Natural killer cell (primary cell): ENCODE measurements at regions not wholly inside any gene's neighbourhood (a gene's known extent, or its start where the extent isn't known, plus 50 kb on each side); places are given as distances from the start of the nearest gene placed in this dataset.

ENCODE experiments used
- ATAC-seq, 3 donors: fragments of 150-1000 bp in 2 of 3; fragments of 200-7000 bp in 1 of 3; cut with Tn5 transposase; 1 replicate in 1 of 3; 2 replicates in 2 of 3; pipeline ENCODE4 v1.10.0; 2021; ENCODE audit warnings: mild to moderate bottlenecking in 2 of 3, moderate library complexity in 2 of 3
- DNase-seq, 2 donors: peaks; one replicate each; pipeline versions ENCODE4 v3.0.0 to v3.0.0-alpha.2; 2013 to 2021; ENCODE audit warnings: mixed read lengths in 1 of 2
- H3K27ac ChIP-seq: one replicate; pipeline ENCODE4 v1.5.1; 2013; ENCODE audit warnings: mild to moderate bottlenecking, low read length
- H3K27me3 ChIP-seq: one replicate; pipeline ENCODE4 v1.6.1; 2013; ENCODE audit warnings: low read length; ENCODE audit not compliant: control insufficient read depth, insufficient read depth
- H3K36me3 ChIP-seq: one replicate; pipeline ENCODE4 v1.6.1; 2013; ENCODE audit warnings: low read length; ENCODE audit not compliant: control insufficient read depth, insufficient read depth
- H3K4me1 ChIP-seq: one replicate; pipeline ENCODE4 v1.6.1; 2013; ENCODE audit warnings: low read length; ENCODE audit not compliant: control insufficient read depth, insufficient read depth
- H3K4me3 ChIP-seq: one replicate; pipeline ENCODE4 v1.5.1; 2013; ENCODE audit warnings: low read length
- H3K9me3 ChIP-seq: one replicate; pipeline ENCODE4 v1.6.1; 2013; ENCODE audit warnings: low read length; ENCODE audit not compliant: control insufficient read depth, insufficient read depth
- H3K27ac Mint-ChIP-seq, 2 donors: one replicate each; pipeline ENCODE4 v1.8.0; 2022; ENCODE audit warnings: mild to moderate bottlenecking in 2 of 2, mixed read lengths in 2 of 2, moderate library complexity in 1 of 2
- H3K27me3 Mint-ChIP-seq, 2 donors: one replicate each; pipeline ENCODE4 v1.8.0; 2022; ENCODE audit warnings: low read depth in 2 of 2, mixed read lengths in 2 of 2
- H3K36me3 Mint-ChIP-seq: one replicate; pipeline ENCODE4 v1.8.0; 2022; ENCODE audit warnings: mixed read lengths
- H3K4me1 Mint-ChIP-seq, 2 donors: one replicate each; pipeline ENCODE4 v1.8.0; 2022; ENCODE audit warnings: mixed read lengths in 2 of 2
- H3K4me3 Mint-ChIP-seq: one replicate; pipeline ENCODE4 v1.8.0; 2022; ENCODE audit warnings: mild to moderate bottlenecking, moderate library complexity, mixed read lengths
- H3K9me3 Mint-ChIP-seq, 2 donors: one replicate each; pipeline ENCODE4 v1.8.0; 2022; ENCODE audit warnings: mixed read lengths in 2 of 2
- CTCF ChIP-seq: fragments of 200-600 bp; IDR thresholded peaks from one replicate; pipeline ENCODE4 v1.8.0; 2022; ENCODE audit warnings: antibody characterized with exemption
- WGBS: methylation state at CpG from one replicate; pipeline ENCODE4 v1.1.7; 2013; ENCODE audit warnings: missing lambda C conversion rate; ENCODE audit not compliant: insufficient coverage; 5-methylcytosine and 5-hydroxymethylcytosine counted together
- intact Hi-C: fragments of 100-400 bp; cut with micrococcal nuclease; formaldehyde crosslinking; loops from one replicate; pipeline ENCODE4 v1.14.2; 2022

DNA sequence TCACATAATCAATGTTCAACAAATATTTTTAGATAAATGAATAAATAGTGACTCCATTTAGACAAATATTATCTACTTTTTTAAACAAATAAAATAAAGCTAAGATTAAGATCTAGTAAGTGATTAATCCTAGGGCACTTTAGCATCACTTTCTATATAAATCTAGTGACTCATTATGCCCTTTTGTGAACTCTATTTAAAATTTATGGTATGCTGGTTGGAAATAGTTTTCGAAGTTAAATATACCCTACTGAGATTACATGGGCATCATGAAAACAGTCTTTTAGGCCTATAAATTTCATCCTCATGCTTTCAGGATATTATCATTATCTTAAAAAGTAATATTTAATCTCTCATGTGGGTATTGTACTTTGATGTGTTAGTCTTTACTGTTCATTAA, 140.4 kb upstream of the UFL1 start:
- H3K36me3 Mint-ChIP-seq, result no peaks in the 10 kb centered on the region
- whole genome bisulfite sequencing, result no CpG with 5 or more reads among the region's 1 CpG
- Histone ChIP-seq H3K27ac (no peak overlapping the region), H3K27me3 (no peaks in the 10 kb centered on the region), H3K9me3 (no peaks in the 10 kb centered on the region), H3K4me1 (no peaks in the 10 kb centered on the region), H3K36me3 (no peaks in the 10 kb centered on the region), H3K4me3 (no peak overlapping the region)
- peaks cover 0 to 3% of the 10 kb centered on the region in 2 donors for H3K9me3 Mint-ChIP-seq
- no peak overlapping the region for H3K4me3 Mint-ChIP-seq
- DNase-seq, result no peak
- intact Hi-C loops, result no loop called here
- no peak for TF ChIP-seq CTCF
- no peak overlapping the region for H3K27ac Mint-ChIP-seq
- ATAC-seq, result no peak
- no peaks in the 10 kb centered on the region for H3K27me3 Mint-ChIP-seq
- no peaks in the 10 kb centered on the region for H3K4me1 Mint-ChIP-seq

- Histone ChIP-seq H3K27me3 (no peaks in the 10 kb centered on the region), H3K9me3 (no peaks in the 10 kb centered on the region), H3K4me3 (no peak overlapping the region), H3K27ac (no peak overlapping the region), H3K36me3 (no peaks in the 10 kb centered on the region), H3K4me1 (no peaks in the 10 kb centered on the region)
- Mint-ChIP-seq H3K36me3 (no peaks in the 10 kb centered on the region), H3K27ac (no peak overlapping the region), H3K4me1 (peaks cover 0 to 5% of the 10 kb centered on the region in 2 donors), H3K4me3 (no peak overlapping the region), H3K9me3 (no peaks in the 10 kb centered on the region), H3K27me3 (peaks cover 0 to 3% of the 10 kb centered on the region in 2 donors)
- peak in 1 of 2 donors; percentile 14 for DNase-seq
- WGBS, result 10% methylated on average over 8 of the region's 9 CpGs
- TF ChIP-seq CTCF, result no peak
- no peak for ATAC-seq
- intact Hi-C loops, result no loop called here
Observed at GRCh38 chr6:96391776-96392360, 129.7 kb upstream of the UFL1 start.

GRCh38 chr6:96394727-96395126, 126.9 kb upstream of the UFL1 start:
- H3K9me3 ChIP-seq, result no peaks in the 10 kb centered on the region
- H3K27me3 Mint-ChIP-seq, result peaks cover 0 to 3% of the 10 kb centered on the region in 2 donors
- TF ChIP-seq CTCF, result no peak
- no peaks in the 10 kb centered on the region for H3K27me3 ChIP-seq
- H3K36me3 ChIP-seq, result no peaks in the 10 kb centered on the region
- H3K4me1 Mint-ChIP-seq, result peaks cover 0 to 5% of the 10 kb centered on the region in 2 donors
- no peaks in the 10 kb centered on the region for H3K36me3 Mint-ChIP-seq
- no peaks in the 10 kb centered on the region for H3K4me1 ChIP-seq
- H3K9me3 Mint-ChIP-seq, result no peaks in the 10 kb centered on the region
- no peak overlapping the region for H3K4me3 ChIP-seq
- H3K4me3 Mint-ChIP-seq, result no peak overlapping the region
- WGBS, result 88% methylated on average over 1 of the region's 3 CpGs
- H3K27ac Mint-ChIP-seq, result no peak overlapping the region
- no peak overlapping the region for H3K27ac ChIP-seq
- peak in 1 of 2 donors; percentile 2 for DNase-seq
- ATAC-seq, result no peak
- intact Hi-C loops, result no loop called here

GRCh38 chr6:96410467-96410866, 111.1 kb upstream of the UFL1 start:
- no peak overlapping the region for H3K4me3 ChIP-seq
- no peaks in the 10 kb centered on the region for H3K4me1 Mint-ChIP-seq
- no peak overlapping the region for H3K4me3 Mint-ChIP-seq
- no peak for ATAC-seq
- whole genome bisulfite sequencing, result 95% methylated on average over 1 of the region's 1 CpG
- no peaks in the 10 kb centered on the region for H3K36me3 Mint-ChIP-seq
- H3K27ac Mint-ChIP-seq, result no peak overlapping the region
- H3K27ac ChIP-seq, result no peak overlapping the region
- intact Hi-C loops, result no loop called here
- no peaks in the 10 kb centered on the region for H3K9me3 ChIP-seq
- no peaks in the 10 kb centered on the region for H3K27me3 ChIP-seq
- peaks cover 0 to 4% of the 10 kb centered on the region in 2 donors for H3K9me3 Mint-ChIP-seq
- no peaks in the 10 kb centered on the region for H3K4me1 ChIP-seq
- H3K27me3 Mint-ChIP-seq, result peaks cover 0 to 3% of the 10 kb centered on the region in 2 donors
- no peak for TF ChIP-seq CTCF
- H3K36me3 ChIP-seq, result no peaks in the 10 kb centered on the region
- DNase-seq, result no peak
